ENCODE measurements at regions not wholly inside any gene's neighbourhood (a gene's known extent, or its start where the extent isn't known, plus 50 kb on each side); places are given as distances from the start of the nearest gene placed in this dataset.

DNA sequence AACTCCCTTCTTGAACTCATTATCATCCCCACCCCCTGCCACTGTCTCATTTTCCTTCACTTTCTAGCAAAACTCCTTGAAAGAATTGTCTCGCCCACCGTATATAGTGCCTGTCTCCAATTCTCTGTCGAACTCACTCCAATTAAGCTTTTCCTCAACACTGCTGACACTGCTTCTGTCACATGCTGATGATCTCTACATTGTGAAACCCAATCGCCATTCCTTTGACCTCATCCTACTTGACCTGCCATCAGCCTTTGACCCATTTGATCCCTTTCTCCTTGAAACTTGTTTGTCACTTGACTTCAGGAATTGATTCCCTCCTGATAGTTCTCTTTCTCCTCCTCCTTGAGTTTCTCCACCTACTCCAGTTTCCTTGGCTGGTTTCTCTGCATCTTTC lies 54.8 kb downstream of the CCDC71L start:
- DNase-seq = no peak

GRCh38 chr7:106604971-106605370 lies 56.0 kb downstream of the CCDC71L start:
- DNase-seq = peak; percentile 21

DNA sequence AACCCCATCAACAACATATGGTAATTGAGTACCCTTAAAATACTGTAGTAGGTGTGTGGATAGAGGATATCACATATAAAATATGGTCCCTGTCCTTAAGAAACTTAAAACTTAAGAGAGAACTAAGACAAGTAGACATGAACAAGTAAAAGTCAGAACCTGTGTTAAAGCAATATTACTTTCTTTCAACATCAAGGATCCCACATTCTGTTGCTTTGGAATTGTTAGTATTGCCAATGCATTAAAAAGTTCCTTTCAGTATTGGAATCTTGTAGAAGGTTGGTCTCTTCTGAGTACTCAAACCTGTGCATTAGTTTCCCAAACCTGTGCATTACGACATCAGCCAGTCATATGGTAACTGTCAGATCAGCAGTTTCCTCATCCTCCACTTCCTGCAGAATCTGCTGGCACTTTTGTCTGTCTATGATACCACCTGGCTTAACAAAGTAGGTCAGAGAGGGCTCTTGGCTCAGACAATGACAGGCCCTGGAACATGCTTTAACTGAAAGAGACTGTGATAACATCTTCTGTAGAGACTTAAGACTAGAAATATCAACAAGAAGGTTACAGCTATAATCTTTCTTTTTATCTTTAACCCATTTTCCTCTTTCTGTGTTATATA lies 56.5 kb downstream of the CCDC71L start:
- no peak for DNase-seq

GRCh38 chr7:106603346-106603745 lies 57.6 kb downstream of the CCDC71L start:
- peak; percentile 22 for DNase-seq

GRCh38 chr7:106602062-106602461 lies 58.9 kb downstream of the CCDC71L start:
- no peak for DNase-seq

- no peak for DNase-seq
Observed at GRCh38 chr7:106600569-106601373, 60.2 kb downstream of the CCDC71L start.

- DNase-seq = peak; percentile 99
Observed at GRCh38 chr7:106599343-106599698, 61.6 kb downstream of the CCDC71L start.

- DNase-seq = peak; percentile 96
Observed at GRCh38 chr7:106598663-106599342, 62.2 kb downstream of the CCDC71L start.

GRCh38 chr7:106597751-106598546 lies 63.0 kb downstream of the CCDC71L start:
- DNase-seq = peak; percentile 17

DNA sequence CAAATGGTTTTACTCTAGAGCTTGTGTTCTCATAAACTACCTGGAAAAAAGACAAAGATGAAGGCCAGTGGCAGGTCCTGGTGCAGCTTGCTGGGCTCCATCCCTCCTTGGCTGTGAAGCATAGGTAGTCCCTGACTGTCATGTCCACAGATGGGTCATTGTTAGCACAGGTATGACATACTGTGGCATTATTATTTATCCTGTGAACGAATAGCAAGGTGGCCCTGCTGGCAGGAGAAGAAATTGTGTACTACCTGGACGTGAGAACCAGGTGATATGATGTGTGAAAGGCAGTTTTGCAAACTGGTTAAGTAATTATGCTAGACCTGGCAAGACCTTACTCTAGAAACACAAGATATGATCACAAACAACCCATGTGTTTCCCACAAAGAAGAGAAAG lies 63.9 kb downstream of the CCDC71L start:
- peak; percentile 76 for DNase-seq

- no peak for DNase-seq
Observed at GRCh38 chr7:106595922-106596321, 65.0 kb downstream of the CCDC71L start.

GRCh38 chr7:106593028-106593417 lies 67.9 kb downstream of the CCDC71L start:
- no peak for DNase-seq

DNA sequence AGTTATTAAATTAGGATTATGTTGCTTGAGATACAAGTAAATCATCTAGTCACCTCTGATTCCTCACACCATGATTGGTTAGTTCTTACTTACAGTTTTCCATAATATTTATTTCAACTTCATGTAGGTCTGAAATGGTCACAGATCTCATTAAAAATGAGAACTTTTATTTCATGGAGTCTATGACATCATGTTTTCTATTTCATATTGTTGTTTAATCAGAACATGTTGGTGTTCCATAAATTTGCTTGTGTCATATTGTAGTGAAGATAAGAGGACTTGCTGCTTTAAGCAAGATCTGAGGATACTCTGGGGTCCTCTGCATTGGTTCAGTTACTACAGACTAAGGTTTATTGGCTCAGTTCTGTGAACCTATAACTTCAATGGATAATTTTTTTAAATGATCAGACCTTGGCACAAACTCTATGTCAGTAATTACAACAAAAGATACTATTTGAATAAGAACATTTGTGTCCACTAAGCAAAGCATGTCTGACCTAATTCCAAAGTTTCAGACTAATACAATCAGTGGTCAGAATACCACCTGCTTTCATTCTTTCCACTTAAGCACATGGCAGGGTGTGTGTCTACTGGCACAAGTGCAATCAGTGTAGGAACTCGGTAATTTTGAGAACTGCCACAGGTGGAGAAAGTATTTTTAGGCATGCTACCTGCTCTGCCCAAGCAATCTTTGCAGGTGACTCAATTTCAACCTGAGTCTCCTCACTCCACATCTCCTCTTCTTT lies 68.5 kb downstream of the CCDC71L start:
- DNase-seq = peak; percentile 6

- DNase-seq = no peak
Observed at GRCh38 chr7:106591146-106591545, 69.8 kb downstream of the CCDC71L start.

GRCh38 chr7:106590209-106590816 lies 70.6 kb downstream of the CCDC71L start:
- no peak for DNase-seq

GRCh38 chr7:106589198-106589879 lies 71.6 kb downstream of the CCDC71L start:
- DNase-seq = peak; percentile 28

GRCh38 chr7:106588422-106589197 lies 72.3 kb downstream of the CCDC71L start:
- DNase-seq = no peak

DNA sequence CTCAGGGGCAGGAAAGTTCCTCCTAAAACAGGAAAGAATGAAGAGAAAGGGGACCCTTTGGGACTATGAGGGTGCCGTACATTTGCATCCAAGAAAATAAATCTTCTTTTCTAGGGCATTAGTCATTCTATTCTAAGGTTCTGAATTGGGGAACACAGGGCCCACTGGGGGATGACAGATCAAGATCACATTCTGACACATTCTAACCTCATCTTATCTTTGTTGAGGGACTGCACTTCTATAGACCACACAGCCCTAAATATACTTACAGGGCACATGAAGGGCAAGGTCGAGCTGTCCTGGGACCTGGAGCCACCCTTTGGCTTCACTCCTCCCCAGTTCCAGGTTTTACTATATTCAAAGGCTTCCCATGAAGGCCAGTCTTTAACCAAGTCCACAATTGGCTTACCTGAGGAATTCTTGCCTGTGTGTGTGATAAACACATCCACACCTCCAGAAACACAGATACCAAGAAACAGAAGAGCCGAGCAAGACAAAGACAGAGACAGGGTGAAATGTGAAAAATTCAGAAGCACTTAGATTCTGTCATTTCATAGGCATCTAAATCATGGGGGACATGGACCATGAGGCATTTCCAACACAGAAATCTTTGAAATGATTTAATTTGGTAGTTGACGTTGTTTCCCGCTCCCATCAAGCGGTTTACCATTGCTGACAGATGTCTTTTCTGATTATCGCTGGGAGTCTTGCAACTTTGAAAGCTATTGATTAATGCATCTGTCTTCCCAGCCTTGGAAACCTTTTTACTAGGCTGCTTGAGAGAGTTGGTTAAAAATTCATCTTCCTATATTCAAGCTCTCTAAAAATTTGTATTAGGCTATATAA lies 75.8 kb downstream of the CCDC71L start:
- no peak for DNase-seq
